ENCODE measurements at regions not wholly inside any gene's neighbourhood (a gene's known extent, or its start where the extent isn't known, plus 50 kb on each side); places are given as distances from the start of the nearest gene placed in this dataset.
"Not testable (repeated sequence)": the region's sequence is repeated elsewhere in the genome, so short reads cannot be mapped to it uniquely, and the experiment has no call there.

DNA sequence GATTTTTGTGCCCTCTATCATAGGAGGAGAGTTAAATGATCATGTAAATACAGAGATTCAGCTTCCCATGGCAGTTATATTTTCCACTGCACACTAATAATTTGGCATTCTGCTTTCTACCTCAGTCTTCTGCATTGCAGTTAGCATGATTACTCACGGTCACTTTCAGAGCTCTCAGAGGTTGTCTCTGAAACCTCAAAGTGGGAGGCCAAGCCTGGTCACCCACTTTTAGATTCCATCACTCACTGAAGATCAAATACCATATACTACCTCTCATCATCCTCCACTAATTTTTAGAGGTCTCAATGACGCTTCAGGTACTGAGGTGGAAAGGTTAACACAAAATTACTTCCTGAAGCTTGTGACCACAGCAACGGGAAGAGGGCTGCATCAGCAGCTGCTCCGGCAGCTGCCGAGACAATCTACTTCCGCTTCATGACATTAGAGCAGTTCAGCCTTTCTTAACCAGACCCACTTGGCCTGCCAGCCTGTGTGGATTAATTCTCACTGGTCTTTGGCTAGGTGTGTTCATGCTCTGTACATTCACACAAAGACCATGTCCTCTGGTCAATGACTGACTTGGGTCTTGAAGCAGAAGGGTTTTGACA is 416.4 kb upstream of the PDZRN3 start:
- DNase-seq (ENCODE audit: low read depth, low spot score), result peak; percentile 2
- H3K4me3 ChIP-seq (ENCODE audit: low read length), result no peak overlapping the region

DNA sequence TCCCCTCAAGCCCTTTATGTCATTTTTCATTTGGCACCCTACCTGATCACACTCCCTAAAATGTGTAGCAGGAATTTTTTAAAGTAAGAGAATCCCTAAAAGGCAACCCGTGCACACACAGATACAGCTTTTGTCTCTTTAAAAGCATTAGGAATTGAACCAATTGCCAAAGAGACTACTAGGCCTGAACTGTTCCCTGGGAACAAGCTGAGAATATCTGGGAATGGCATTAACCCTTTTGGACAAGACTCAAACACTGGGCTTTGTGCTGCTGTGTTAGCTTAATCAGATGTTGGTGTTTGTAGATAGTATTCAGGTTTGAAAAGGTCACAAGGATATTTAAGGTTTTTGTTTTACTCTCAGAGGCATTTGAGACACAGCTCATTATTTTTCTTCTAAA is 414.4 kb upstream of the PDZRN3 start:
- no peak overlapping the region for H3K4me3 ChIP-seq (ENCODE audit: low read length)
- no peak for DNase-seq (ENCODE audit: low read depth, low spot score)

DNA sequence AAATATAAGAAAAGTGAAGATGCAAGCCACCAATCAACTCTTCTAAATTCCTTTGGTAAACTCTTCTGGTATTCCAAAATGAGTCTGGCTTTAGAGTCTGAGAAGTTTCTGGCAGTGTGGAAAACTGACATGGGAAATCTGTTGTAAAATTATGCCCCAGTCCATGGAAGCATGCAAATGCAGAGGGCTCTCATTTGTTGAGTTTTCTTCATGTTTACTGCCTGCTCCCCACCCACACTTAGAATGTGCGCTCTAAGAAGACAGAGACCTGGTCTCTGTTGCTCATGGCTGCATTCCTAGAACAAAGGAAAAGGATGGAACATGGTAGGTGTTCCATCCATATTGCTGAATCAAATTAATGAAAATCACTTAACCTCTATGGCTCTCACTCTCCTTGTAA is 411.8 kb upstream of the PDZRN3 start:
- H3K4me3 ChIP-seq (ENCODE audit: low read length), result no peak overlapping the region
- no peak for DNase-seq (ENCODE audit: low read depth, low spot score)

DNA sequence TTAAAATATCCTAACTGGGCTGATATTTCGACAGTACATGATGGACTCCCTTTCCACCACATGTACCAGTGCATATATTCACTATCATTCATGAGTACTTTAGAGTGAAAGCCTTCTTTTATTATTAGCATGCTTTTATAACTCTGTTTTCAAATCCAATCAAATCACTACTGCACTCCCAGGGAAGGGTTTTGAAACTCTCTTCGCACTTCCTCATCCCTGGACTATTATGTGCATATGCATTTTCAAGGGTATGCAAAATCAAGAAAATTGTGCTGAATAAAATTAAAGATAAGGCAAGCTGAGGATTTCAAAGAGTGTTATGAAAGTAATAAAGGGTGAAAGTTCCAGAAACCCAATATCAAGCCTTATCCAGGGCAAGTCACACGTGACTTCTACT is 411.4 kb upstream of the PDZRN3 start:
- no peak overlapping the region for H3K4me3 ChIP-seq (ENCODE audit: low read length)

DNA sequence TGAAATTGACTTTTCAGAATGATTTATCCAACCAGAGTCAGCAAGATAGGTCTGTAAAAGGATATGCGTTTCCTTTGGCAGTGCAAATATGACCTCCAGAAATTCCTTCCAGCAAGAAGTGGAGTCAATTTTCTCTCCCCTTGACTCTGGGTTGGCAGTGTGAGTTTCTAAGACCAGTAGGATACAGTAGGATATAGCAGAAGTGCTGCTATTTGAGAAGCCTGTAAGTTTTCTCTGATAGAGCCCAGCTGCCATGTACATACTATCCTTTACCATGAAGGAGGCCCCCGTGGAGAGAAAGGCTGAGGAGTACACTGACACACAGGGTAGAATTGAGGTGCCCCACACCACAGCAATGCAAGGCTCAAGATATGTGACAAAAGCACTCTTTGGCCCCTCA is 409.1 kb upstream of the PDZRN3 start:
- H3K4me3 ChIP-seq (ENCODE audit: low read length), result no peak overlapping the region
- DNase-seq (ENCODE audit: low read depth, low spot score), result no peak

More for the DNA sequence above, 411.4 kb upstream of the PDZRN3 start:
- DNase-seq (ENCODE audit: low read depth, low spot score), result no peak

DNA sequence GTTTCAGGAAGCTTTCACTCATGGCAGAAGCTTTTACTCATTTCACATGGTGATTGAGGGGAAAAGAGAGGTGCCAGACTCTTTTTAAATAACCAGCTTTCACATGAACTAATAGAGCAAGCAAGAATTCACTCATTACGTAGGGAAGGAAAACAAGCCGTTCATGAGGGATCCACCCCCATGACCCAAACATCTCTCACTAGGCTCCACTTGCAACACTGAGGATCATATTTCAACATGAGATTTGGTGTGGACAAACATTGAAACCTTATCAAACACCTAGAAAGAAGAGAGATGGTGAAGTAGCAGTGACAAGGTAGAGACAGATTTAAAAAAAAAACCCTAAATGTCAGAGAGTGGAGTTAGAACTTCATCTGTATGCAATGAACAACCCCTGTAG is 408.6 kb upstream of the PDZRN3 start:
- DNase-seq (ENCODE audit: low read depth, low spot score), result no peak
- no peak overlapping the region for H3K4me3 ChIP-seq (ENCODE audit: low read length)

DNA sequence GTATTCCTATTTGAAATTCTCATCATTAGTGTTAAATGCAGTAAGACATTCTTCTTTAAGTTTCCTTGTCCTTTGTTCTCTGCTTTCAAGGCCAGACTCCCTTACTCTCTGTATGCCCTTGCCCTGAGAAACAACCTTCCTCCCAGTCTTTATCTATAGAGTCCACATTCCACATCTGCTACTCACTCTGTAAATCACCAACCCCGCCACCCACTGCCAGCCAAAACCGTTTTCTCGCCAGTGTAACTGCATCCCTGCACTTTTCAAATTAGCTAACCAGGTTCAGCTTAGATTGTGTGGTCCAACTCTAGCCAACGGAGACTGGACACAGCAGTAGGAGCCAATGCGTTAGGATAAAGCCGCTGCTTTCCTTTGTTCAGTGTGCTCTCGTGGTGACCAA is 402.4 kb upstream of the PDZRN3 start:
- no peak overlapping the region for H3K4me3 ChIP-seq (ENCODE audit: low read length)
- DNase-seq (ENCODE audit: low read depth, low spot score), result no peak

DNA sequence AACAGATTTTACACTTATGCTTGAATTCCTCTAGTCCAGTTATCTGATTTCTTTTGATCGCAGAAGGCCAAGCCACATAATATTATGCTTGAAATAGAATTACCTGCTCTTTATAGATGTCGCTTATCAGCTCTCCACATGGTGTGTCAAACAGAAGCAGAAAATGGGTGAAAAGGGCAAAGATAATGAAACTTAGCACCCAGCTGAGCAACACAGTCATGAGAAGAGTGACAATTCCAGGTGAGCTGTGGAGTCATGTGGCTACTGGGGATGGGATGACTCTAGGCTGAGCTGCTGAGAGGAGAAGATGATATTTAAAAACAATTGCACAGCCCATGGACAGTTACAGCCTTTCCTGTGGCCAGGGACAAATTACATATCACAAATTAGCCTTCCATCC is 398.7 kb upstream of the PDZRN3 start:
- H3K4me3 ChIP-seq (ENCODE audit: low read length), result no peak overlapping the region
- no peak for DNase-seq (ENCODE audit: low read depth, low spot score)

DNA sequence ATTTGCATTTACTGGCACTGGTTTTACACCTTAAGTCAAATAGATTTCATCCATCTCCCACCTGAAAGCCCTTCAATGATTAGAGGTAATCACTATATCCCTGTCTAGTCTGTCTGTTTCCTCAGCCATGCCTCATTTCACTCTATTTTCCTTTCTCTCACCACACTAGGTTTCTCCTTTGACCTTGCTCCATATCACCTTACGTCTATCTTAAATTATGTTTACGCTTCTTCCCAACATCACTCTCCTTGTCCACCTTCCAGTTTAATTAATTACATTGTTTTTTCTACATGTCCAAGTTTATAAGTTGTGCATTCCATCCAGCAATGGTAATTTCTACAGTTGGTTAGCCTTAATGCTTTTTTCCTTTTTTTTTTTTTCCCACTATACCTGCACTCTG is 396.7 kb upstream of the PDZRN3 start:
- no peak for DNase-seq (ENCODE audit: low read depth, low spot score)
- no peak overlapping the region for H3K4me3 ChIP-seq (ENCODE audit: low read length)

DNA sequence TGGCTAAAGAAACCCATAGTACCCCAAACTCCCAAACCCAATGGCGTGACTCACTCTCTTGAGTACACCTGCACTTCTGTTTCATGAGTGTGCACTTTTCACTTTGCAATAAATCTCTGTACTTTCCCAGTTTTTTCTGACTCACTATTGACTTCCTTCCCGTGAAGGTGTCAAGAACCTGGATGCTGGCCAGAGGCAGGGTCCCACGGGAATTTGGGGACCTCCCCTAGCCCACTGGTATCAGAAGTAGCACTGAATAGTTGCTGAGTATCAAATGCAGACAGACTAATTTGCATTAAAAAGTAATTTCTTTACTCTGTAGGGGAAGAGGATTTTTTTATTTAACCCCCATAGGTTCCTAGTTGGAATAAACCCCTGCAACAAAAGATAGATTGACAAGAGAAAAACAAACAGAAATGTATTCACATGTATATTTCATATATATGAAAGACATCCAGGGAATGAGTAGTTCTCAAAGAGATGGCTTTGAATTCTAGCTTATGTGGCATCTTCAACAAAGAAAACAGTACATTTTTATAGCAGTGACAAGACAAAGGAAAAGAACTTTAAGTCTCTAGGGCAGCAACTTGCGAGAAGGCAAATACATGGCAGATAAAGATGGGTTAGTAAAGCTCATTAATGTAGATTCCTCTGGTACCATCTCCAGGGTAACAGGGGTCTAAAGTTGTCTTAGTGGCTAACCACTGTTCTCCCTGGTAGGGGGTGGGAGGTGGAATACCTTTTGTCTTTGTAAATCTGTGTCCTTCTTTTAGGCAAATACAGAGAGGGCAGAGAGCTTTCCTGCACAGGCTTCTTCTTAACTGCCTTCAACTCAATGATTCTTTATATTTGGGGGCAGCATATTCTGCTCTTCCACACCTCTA is 385.5 kb upstream of the PDZRN3 start:
- no peak for DNase-seq (ENCODE audit: low read depth, low spot score)
- no peak overlapping the region for H3K4me3 ChIP-seq (ENCODE audit: low read length)

DNA sequence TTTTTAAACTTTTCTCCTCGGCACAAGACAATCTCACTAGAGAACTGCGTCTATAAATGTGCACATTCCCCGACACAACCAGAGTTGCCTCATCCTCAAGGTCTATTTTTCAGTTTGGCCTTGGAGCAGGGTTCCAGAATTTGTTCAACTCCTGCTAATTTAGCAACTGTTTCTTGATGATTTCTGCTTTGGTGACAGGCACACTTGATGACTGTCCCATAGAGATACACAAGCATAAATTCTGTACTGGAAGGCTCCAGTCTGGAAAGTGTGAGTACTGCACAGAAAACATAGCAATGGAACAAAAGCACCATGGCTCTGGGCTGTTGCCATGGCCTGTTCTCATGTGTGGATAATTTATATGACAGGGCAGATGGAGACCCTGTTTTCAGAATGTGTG is 379.6 kb upstream of the PDZRN3 start:
- no peak for DNase-seq (ENCODE audit: low read depth, low spot score)
- no peak overlapping the region for H3K4me3 ChIP-seq (ENCODE audit: low read length)

DNA sequence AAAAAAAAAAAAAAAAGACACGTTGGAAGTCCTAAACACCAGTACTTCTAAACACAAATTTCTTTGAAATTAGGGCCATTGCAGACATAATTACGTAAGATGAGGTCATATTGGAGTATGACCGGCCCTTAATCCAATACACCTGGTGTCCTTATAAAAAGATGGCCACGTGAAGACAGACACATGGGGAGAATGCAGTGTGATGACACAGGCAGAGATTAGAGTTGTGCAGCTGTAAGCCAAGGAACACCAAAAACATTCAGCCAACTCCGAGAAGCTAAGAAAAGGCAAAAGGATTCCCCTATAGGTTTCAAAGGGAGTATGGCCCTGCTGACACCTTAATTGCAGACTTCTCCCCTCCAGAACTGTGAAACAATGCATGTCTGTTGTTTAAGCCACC is 379.0 kb upstream of the PDZRN3 start:
- no peak overlapping the region for H3K4me3 ChIP-seq (ENCODE audit: low read length)
- no peak for DNase-seq (ENCODE audit: low read depth, low spot score)

DNA sequence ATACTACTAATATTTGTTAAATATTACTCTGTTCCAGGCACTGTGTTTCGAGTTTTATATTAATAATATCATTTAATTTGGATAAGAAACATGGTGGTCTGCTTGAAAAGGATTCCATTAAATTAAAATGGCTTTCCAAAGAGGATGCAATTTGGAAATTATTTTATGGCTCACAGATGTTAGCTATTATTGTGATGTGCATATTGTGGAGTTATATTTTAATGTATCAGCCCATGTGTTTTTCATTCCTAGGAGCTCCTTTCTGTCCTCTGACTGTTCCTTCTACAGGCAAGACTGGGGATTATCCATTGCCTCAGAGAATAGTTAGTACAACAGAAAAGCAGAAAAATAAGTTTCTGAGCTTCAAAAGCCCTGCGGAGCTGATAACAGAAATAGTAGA is 376.7 kb upstream of the PDZRN3 start:
- no peak for DNase-seq (ENCODE audit: low read depth, low spot score)
- H3K4me3 ChIP-seq (ENCODE audit: low read length), result no peak overlapping the region

DNA sequence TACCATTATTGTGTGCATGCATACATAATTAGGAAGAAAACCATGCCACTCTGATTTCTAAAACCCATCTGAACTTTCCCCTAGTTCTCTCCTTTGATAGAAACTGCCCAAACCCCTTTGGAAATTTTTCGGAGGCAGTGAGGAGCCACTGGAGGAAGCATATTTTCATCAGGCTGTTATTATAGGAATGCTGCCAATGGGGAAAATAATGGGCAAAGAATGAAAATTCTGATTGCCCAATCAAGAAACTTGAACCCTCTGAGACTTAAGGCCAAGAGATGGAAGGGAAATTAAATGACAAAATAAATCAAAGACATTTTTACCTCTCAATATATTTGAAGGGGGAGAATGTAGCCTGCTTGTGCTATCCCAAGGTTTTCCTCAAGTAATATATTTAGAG is 376.0 kb upstream of the PDZRN3 start:
- DNase-seq (ENCODE audit: low read depth, low spot score), result no peak

DNA sequence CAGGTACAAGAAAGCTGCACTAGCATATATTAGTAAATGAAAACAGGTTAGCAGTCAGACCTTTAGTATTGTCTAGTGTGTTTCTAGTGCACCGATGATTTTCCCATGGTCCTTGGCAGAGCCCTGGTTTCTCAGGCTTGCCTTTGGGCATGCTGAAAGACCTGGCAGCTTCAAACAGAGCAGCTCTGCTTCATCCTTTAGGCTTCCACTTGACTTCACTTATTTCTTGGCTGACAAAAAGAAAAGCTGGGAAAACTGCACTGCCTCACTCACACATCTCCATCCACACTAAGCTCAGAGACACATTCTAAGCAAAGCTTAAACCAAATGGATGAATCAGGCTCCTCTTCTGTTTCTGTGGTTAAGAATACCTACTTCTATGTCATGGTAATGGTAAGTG is 374.8 kb upstream of the PDZRN3 start:
- no peak overlapping the region for H3K4me3 ChIP-seq (ENCODE audit: low read length)

More for the DNA sequence above, 376.0 kb upstream of the PDZRN3 start:
- no peak overlapping the region for H3K4me3 ChIP-seq (ENCODE audit: low read length)

DNA sequence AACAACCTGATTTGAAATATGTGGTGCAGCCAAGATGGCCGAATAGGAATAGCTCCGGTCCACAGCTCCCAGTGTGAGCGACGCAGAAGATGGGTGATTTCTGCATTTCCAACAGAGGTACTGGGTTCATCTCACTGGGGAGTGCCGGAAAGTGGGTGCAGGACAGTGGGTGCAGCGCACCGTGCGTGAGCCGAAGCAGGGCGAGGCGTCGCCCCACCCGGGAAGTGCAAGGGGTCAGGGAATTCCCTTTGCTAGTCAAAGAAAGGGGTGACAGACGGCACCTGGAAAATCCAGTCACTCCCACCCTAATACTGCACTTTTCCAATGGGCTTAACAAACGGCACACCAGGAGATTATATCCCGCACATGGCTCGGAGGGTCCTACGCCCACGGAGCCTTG is 365.9 kb upstream of the PDZRN3 start:
- H3K4me3 ChIP-seq (ENCODE audit: low read length); DNase-seq (ENCODE audit: low read depth, low spot score): not testable (repeated sequence)

More for the DNA sequence above, 374.8 kb upstream of the PDZRN3 start:
- DNase-seq (ENCODE audit: low read depth, low spot score), result no peak

DNA sequence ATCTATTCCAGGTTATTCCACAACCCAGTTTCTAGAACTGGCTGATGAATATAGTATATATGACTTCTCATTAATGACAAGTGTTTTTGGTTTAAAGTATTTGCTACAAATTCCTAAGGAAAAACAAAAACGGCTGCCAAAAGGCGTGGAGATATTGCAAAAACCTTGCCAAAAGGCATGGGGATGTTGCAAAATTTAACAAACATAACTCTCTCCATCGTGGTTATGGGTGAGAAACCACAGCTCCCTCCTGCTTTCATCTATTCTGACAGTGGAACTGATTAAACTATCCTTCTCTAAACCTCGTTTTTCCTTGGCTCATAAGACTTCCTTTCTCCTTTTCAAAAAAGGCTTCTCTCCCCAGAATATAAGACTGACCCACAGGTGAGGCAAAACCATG is 342.0 kb upstream of the PDZRN3 start:
- no peak overlapping the region for H3K4me3 ChIP-seq (ENCODE audit: low read length)
- DNase-seq (ENCODE audit: low read depth, low spot score), result no peak

DNA sequence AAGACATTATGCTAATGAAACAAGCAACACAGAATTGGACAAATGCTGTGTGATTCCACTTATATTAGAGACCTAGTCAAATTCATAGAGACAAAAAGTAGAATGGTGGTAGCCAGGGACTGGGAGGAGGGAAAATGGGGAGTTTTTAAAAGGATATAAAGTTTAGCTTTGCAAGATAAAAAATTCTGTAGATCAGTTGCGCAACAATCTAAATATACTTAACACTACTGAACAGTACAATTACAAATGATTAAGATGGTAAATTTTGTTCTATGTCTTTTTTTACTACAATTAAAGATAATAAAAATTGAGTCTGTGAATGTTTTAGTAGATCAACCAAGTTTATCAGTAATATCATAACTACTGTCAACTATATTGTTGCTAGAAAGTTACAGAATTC is 340.1 kb upstream of the PDZRN3 start:
- H3K4me3 ChIP-seq (ENCODE audit: low read length), result no peak overlapping the region
- no peak for DNase-seq (ENCODE audit: low read depth, low spot score)

DNA sequence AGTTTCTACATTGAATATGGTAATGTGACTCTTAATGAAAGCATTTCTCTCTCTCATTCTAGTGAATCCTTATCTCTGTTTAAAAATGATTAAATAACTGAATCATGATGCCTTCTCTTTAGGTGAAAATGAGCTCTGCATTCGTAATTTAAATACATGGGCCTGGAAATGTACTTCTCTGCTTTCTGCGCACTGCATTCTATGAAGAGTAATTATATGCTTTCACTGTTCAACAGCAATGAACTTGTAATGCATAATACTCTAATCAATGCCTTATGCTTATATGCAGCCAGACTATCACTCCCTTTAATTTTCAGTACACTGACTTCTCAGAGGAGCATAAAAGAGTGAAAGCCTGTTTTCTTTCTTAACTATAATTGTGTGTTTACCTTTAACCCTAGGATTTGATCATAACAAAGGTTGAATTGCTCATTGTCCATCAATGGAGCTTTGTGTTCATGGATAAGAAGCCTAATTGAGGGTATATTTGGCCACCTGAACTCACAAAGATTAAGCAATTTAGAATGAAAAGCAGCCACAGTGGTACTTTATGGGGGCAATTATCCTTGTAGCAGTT is 330.8 kb upstream of the PDZRN3 start:
- no peak for DNase-seq (ENCODE audit: low read depth, low spot score)
- H3K4me3 ChIP-seq (ENCODE audit: low read length), result no peak overlapping the region

DNA sequence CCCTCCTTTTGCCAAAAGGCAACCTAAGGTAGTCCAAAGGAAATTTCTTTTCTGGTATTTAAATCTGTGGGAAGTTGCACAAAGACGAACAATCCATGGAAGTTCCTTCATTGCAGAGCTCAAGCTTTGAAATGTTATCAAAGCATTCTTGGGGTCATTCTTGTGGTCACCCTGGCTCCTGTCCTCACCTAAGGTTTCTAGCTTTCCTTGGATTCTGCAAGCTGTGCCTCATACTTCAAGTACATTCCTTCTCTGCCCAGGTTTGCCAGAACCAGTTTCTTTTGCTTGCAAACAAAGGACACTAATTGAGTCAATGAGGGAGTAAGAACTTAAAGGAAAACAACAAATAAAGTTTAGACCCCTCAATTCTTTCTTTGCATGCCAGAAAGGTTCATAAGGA is 329.8 kb upstream of the PDZRN3 start:
- H3K4me3 ChIP-seq (ENCODE audit: low read length), result no peak overlapping the region
- DNase-seq (ENCODE audit: low read depth, low spot score), result no peak

DNA sequence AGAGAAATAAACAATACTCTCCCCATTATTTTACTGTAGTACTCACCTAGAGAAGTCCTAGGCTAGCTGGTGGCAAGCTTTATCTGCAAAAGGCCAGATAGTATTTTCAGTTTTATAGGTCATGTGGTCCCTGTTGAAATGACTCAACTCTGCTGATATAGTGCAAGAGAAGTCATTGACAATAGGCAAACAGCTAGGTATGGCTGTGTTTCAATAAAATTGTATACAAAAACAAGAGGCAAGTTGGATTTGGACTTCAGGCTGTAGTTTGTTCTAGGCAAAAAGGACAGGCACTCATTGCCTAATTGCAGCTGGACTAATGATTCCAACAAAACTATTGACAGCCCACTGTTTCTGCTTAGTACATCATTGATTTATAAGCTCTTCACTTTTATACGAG is 328.0 kb upstream of the PDZRN3 start:
- DNase-seq (ENCODE audit: low read depth, low spot score), result no peak
- H3K4me3 ChIP-seq (ENCODE audit: low read length), result no peak overlapping the region
